HFFc6 (cell line): ENCODE measurements at regions not wholly inside any gene's neighbourhood (a gene's known extent, or its start where the extent isn't known, plus 50 kb on each side); places are given as distances from the start of the nearest gene placed in this dataset.

Experiments
- DNase-seq: peaks from one replicate; pipeline ENCODE4 v3.0.0-alpha.2; 2018
- H3K27ac Mint-ChIP-seq: 2 replicates; pipeline ENCODE4 v1.8.0; 2020; ENCODE audit warnings: mild to moderate bottlenecking, mixed read lengths
- H3K27me3 Mint-ChIP-seq: 2 replicates; pipeline ENCODE4 v1.8.0; 2021; ENCODE audit warnings: mild to moderate bottlenecking, moderate library complexity, mixed read lengths; ENCODE audit not compliant: insufficient read depth
- H3K36me3 Mint-ChIP-seq: 2 replicates; pipeline ENCODE4 v1.8.0; 2021; ENCODE audit warnings: low read depth, mixed read lengths
- H3K4me1 Mint-ChIP-seq: 2 replicates; pipeline ENCODE4 v1.8.0; 2020; ENCODE audit warnings: low read depth, mixed read lengths
- H3K4me3 Mint-ChIP-seq: 2 replicates; pipeline ENCODE4 v1.8.0; 2020; ENCODE audit warnings: mild to moderate bottlenecking, moderate library complexity, mixed read lengths
- H3K9me3 Mint-ChIP-seq: 2 replicates; pipeline ENCODE4 v1.8.0; 2020; ENCODE audit warnings: mild to moderate bottlenecking, mixed read lengths
- TF ChIP-seq, protein P1 (sequence below): fragments of 200-600 bp; sonication (generic); IDR thresholded peaks from 2 replicates; pipeline ENCODE4 v1.5.0; 2021; ENCODE audit warnings: antibody characterized with exemption, mild to moderate bottlenecking

DNA sequence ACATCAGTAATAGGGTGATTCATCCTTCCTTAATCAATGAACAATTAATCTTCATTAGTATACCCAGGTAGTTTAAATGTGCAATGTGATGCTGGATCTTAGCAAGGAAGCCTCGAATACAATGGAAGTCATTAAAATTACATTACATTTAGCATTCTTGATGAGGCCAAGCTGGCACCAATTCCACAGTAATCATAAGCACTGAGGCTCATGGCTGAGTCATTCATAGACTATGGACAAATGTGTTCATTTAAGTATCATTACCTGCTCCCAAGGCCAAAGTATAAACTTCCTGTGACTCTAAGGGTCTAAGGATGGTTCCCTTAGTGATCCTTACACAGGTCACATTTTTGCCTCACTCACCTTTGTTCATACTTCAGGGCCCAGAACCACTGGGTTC is 266.4 kb upstream of the CDIN1 start:
- DNase-seq: peak; percentile 20
- Mint-ChIP-seq H3K36me3 (0 out of 2 replicates have a peak, but pooled peaks cover 4% of the 10 kb centered on the region), H3K9me3 (peaks cover 4% of the 10 kb centered on the region; the same call in 1 of the 2 replicates), H3K4me1 (peaks cover 27% of the 10 kb centered on the region), H3K4me3 (no peak overlapping the region), H3K27ac (no peak overlapping the region), H3K27me3 (no peaks in the 10 kb centered on the region; the same call in 1 of the 2 replicates)
- TF ChIP-seq, protein P1, sequence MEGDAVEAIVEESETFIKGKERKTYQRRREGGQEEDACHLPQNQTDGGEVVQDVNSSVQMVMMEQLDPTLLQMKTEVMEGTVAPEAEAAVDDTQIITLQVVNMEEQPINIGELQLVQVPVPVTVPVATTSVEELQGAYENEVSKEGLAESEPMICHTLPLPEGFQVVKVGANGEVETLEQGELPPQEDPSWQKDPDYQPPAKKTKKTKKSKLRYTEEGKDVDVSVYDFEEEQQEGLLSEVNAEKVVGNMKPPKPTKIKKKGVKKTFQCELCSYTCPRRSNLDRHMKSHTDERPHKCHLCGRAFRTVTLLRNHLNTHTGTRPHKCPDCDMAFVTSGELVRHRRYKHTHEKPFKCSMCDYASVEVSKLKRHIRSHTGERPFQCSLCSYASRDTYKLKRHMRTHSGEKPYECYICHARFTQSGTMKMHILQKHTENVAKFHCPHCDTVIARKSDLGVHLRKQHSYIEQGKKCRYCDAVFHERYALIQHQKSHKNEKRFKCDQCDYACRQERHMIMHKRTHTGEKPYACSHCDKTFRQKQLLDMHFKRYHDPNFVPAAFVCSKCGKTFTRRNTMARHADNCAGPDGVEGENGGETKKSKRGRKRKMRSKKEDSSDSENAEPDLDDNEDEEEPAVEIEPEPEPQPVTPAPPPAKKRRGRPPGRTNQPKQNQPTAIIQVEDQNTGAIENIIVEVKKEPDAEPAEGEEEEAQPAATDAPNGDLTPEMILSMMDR: no peak

DNA sequence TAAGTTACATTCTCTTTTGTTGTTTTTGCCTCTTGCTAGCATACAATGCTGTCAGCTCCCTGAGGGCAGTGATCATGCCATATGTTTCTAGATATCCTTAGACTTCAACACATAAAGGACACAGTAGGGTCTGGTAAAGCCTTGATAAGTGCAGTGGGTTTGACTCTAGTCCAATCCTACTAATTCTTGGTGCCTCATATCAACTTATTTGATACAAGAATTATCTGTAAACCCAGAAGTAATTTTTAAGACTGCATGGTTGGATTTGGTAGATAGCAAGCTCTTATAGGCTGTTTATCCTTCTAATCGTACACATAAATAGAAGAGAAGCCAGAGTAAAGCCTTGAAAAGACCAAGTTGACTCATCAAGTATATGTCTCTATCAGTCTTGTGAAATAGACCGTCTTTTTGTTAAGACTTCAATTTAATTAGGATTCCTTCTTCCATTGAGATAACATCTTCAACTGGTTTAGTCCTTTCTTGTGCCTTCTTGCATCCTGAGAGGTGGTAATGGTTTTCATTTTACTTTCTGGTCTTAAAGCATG is 265.6 kb upstream of the CDIN1 start:
- Mint-ChIP-seq H3K4me1 (peaks cover 27% of the 10 kb centered on the region), H3K27ac (no peak overlapping the region), H3K4me3 (no peak overlapping the region), H3K36me3 (0 out of 2 replicates have a peak, but pooled peaks cover under 1% of the 10 kb centered on the region), H3K9me3 (peaks cover under 1% of the 10 kb centered on the region; the same call in 1 of the 2 replicates), H3K27me3 (no peaks in the 10 kb centered on the region; the same call in 1 of the 2 replicates)
- TF ChIP-seq, protein P1: no peak
- peak; percentile 7 for DNase-seq

DNA sequence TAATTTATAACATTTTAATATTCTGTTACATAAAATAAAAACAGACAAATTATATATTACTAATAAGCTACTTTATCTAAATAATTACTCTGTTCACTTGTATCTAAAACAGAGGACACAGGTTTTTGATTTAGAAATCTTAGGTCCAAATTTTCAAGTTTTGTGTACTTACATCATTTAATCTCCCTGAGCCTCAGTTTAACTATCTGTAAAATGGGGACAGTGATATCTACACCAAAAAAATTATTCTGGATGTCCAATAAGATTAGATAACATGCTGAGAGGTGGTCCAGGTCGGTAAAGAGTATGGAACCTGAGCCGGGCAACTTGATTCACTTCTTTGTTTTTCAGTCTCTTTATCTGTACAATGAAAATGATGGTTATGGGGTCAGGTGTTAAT is 263.8 kb upstream of the CDIN1 start:
- Mint-ChIP-seq H3K36me3 (no peaks in the 10 kb centered on the region), H3K4me1 (peaks cover 27% of the 10 kb centered on the region), H3K27ac (no peak overlapping the region), H3K9me3 (no peaks in the 10 kb centered on the region), H3K27me3 (no peaks in the 10 kb centered on the region; the same call in 1 of the 2 replicates), H3K4me3 (no peak overlapping the region)
- DNase-seq: no peak
- TF ChIP-seq, protein P1: no peak

DNA sequence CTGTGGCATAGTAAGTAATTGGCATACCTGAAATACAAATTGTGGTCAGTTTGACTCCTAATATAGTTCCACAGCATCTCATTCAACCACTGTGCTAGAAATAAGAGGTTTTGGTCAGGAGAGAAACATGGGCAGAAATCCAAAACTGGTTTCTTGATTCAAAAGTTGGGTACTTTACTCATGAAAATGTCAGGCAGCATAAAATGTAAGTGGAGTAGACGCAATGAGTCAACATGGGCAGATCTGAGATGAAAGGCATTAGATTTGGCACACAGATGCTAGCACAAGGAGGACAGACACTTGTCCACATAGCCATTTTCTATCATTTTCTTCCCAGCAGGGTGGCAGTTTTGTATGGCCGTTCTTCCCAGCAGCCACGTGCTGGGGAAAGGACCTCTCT is 255.8 kb upstream of the CDIN1 start:
- Mint-ChIP-seq H3K27me3 (no peaks in the 10 kb centered on the region; the same call in 1 of the 2 replicates), H3K36me3 (peaks cover 4% of the 10 kb centered on the region; the same call in 1 of the 2 replicates), H3K4me1 (peaks cover 23% of the 10 kb centered on the region), H3K4me3 (no peak overlapping the region), H3K9me3 (no peaks in the 10 kb centered on the region), H3K27ac (no peak overlapping the region)
- peak; percentile 35 for DNase-seq
- TF ChIP-seq, protein P1: no peak

DNA sequence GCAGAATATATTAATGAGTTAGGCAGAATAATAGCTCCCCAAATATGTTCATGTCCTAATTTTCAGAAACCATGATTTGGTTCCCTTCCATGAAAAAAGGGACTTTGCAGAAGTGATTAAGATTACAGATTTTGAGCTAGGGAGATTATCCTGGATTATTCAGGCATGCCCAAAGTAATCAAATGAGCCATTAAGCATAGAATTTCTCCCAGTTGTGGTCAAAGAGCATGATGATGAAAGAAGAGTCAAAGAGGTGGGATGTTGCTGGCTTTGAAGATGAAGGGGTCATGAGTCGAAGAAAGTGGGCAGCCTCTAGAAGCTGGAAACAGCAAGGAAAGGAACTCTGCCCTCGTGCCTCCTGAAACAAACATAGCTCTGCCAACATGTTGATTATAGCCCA is 254.2 kb upstream of the CDIN1 start:
- H3K36me3 Mint-ChIP-seq: peaks cover 4% of the 10 kb centered on the region; the same call in 1 of the 2 replicates

More for the DNA sequence above, 254.2 kb upstream of the CDIN1 start:
- H3K27me3 Mint-ChIP-seq: no peaks in the 10 kb centered on the region; the same call in 1 of the 2 replicates
- TF ChIP-seq, protein P1: no peak
- no peak overlapping the region for H3K4me3 Mint-ChIP-seq
- H3K27ac Mint-ChIP-seq: no peak overlapping the region
- no peaks in the 10 kb centered on the region for H3K9me3 Mint-ChIP-seq
- no peak for DNase-seq
- H3K4me1 Mint-ChIP-seq: peaks cover 24% of the 10 kb centered on the region
